Karpas-422 (cell line): ENCODE measurements at regions not wholly inside any gene's neighbourhood (a gene's known extent, or its start where the extent isn't known, plus 50 kb on each side); places are given as distances from the start of the nearest gene placed in this dataset.

Experiments
- DNase-seq: peaks from one replicate; pipeline ENCODE4 v3.0.0-alpha.2; 2015
- H2AFZ ChIP-seq: fragments of 200-600 bp; sonication (generic); 2 replicates; pipeline ENCODE4 v1.6.1; 2014; ENCODE audit warnings: antibody characterized with exemption, low read length, mixed read lengths
- H3K27ac ChIP-seq: fragments of 200-600 bp; sonication (generic); 2 replicates; pipeline ENCODE4 v1.5.1; 2014; ENCODE audit warnings: mild to moderate bottlenecking, low read length, moderate library complexity
- H3K27me3 ChIP-seq: fragments of 200-600 bp; sonication (generic); 2 replicates; pipeline ENCODE4 v1.6.1; 2014; ENCODE audit warnings: low read length, mixed read lengths
- H3K36me3 ChIP-seq: fragments of 200-600 bp; sonication (generic); 2 replicates; pipeline ENCODE4 v1.6.1; 2014; ENCODE audit warnings: low read length, mixed read lengths; ENCODE audit not compliant: insufficient read depth
- H3K4me1 ChIP-seq: fragments of 200-600 bp; sonication (generic); 2 replicates; pipeline ENCODE4 v1.6.1; 2014; ENCODE audit warnings: mild to moderate bottlenecking, low read length, mixed read lengths
- H3K4me2 ChIP-seq: fragments of 200-600 bp; sonication (generic); 2 replicates; pipeline ENCODE4 v1.6.1; 2014; ENCODE audit warnings: low read length, low read depth, mild to moderate bottlenecking; ENCODE audit not compliant: poor library complexity, severe bottlenecking
- H3K4me3 ChIP-seq: fragments of 200-600 bp; sonication (generic); 2 replicates; pipeline ENCODE4 v1.5.1; 2014; ENCODE audit warnings: mild to moderate bottlenecking, antibody characterized with exemption, low read length, mixed read lengths
- H3K79me2 ChIP-seq: fragments of 200-600 bp; sonication (generic); 2 replicates; pipeline ENCODE4 v1.6.1; 2014; ENCODE audit warnings: mild to moderate bottlenecking, low read length, mixed read lengths
- H3K9ac ChIP-seq: fragments of 200-600 bp; sonication (generic); 2 replicates; pipeline ENCODE4 v1.6.0; 2014; ENCODE audit warnings: low read length
- H3K9me2 ChIP-seq: fragments of 200-600 bp; sonication (generic), shearing (Covaris generic); replicated peaks from 2 replicates; pipeline ENCODE4 v1.6.0; 2014; ENCODE audit warnings: mild to moderate bottlenecking, low read length, moderate library complexity; ENCODE audit not compliant: insufficient read depth
- H3K9me3 ChIP-seq: fragments of 300-700, 200-600 bp; sonication (generic); 2 replicates; pipeline ENCODE4 v1.6.1; 2014; ENCODE audit warnings: low read length, mixed read lengths
- H4K20me1 ChIP-seq: fragments of 200-600 bp; sonication (generic); 2 replicates; pipeline ENCODE4 v1.6.1; 2014; ENCODE audit warnings: mild to moderate bottlenecking, antibody characterized with exemption, low read length, low read depth; ENCODE audit not compliant: insufficient read depth

- Histone ChIP-seq H2AFZ (no peak overlapping the region), H3K27ac (no peak overlapping the region), H3K4me2 (no peak overlapping the region), H3K4me3 (no peak overlapping the region), H3K36me3 (no peaks in the 10 kb centered on the region), H4K20me1 (no peaks in the 10 kb centered on the region), H3K4me1 (no peaks in the 10 kb centered on the region), H3K9me2 (no peaks in the 10 kb centered on the region), H3K9ac (no peak overlapping the region), H3K79me2 (no peaks in the 10 kb centered on the region), H3K27me3 (no peaks in the 10 kb centered on the region), H3K9me3 (no peaks in the 10 kb centered on the region)
- no peak for DNase-seq
Observed at GRCh38 chr9:7534211-7534935, 265.2 kb downstream of the DMAC1 start.

GRCh38 chr9:7533376-7534090 lies 266.0 kb downstream of the DMAC1 start:
- Histone ChIP-seq H2AFZ (no peak overlapping the region), H3K9me2 (no peaks in the 10 kb centered on the region), H3K79me2 (no peaks in the 10 kb centered on the region), H3K4me2 (no peak overlapping the region), H3K4me1 (no peaks in the 10 kb centered on the region), H3K36me3 (no peaks in the 10 kb centered on the region), H3K27ac (no peak overlapping the region), H3K4me3 (no peak overlapping the region), H3K9me3 (no peaks in the 10 kb centered on the region), H3K9ac (no peak overlapping the region), H4K20me1 (no peaks in the 10 kb centered on the region), H3K27me3 (no peaks in the 10 kb centered on the region)
- no peak for DNase-seq

GRCh38 chr9:7523426-7524043 lies 276.0 kb downstream of the DMAC1 start:
- no peak overlapping the region for H3K4me3 ChIP-seq
- no peak overlapping the region for H3K27ac ChIP-seq
- no peaks in the 10 kb centered on the region for H3K27me3 ChIP-seq
- H3K4me1 ChIP-seq = no peaks in the 10 kb centered on the region
- H3K9me2 ChIP-seq = no peaks in the 10 kb centered on the region
- no peaks in the 10 kb centered on the region for H3K36me3 ChIP-seq
- no peak overlapping the region for H3K9ac ChIP-seq
- no peaks in the 10 kb centered on the region for H3K9me3 ChIP-seq
- no peaks in the 10 kb centered on the region for H4K20me1 ChIP-seq
- no peak overlapping the region for H3K4me2 ChIP-seq
- no peak for DNase-seq
- H3K79me2 ChIP-seq = no peaks in the 10 kb centered on the region
- H2AFZ ChIP-seq = no peak overlapping the region

GRCh38 chr9:7520396-7520795 lies 279.2 kb downstream of the DMAC1 start:
- no peaks in the 10 kb centered on the region for H3K4me1 ChIP-seq
- H4K20me1 ChIP-seq = no peaks in the 10 kb centered on the region
- no peak overlapping the region for H3K4me2 ChIP-seq
- no peak overlapping the region for H2AFZ ChIP-seq
- H3K9me2 ChIP-seq = no peaks in the 10 kb centered on the region
- H3K79me2 ChIP-seq = no peaks in the 10 kb centered on the region
- DNase-seq = no peak
- no peaks in the 10 kb centered on the region for H3K9me3 ChIP-seq
- no peak overlapping the region for H3K4me3 ChIP-seq
- H3K27ac ChIP-seq = no peak overlapping the region
- no peaks in the 10 kb centered on the region for H3K27me3 ChIP-seq
- H3K36me3 ChIP-seq = no peaks in the 10 kb centered on the region
- no peak overlapping the region for H3K9ac ChIP-seq

- no peaks in the 10 kb centered on the region; the same call in 1 of the 2 replicates for H3K27me3 ChIP-seq
- no peak overlapping the region for H3K4me2 ChIP-seq
- no peak for DNase-seq
- H3K9ac ChIP-seq = no peak overlapping the region
- H3K4me1 ChIP-seq = no peaks in the 10 kb centered on the region
- H3K9me3 ChIP-seq = no peaks in the 10 kb centered on the region
- no peaks in the 10 kb centered on the region for H3K9me2 ChIP-seq
- no peaks in the 10 kb centered on the region for H3K79me2 ChIP-seq
- no peak overlapping the region for H2AFZ ChIP-seq
- no peaks in the 10 kb centered on the region for H4K20me1 ChIP-seq
- no peak overlapping the region for H3K4me3 ChIP-seq
- H3K36me3 ChIP-seq = no peaks in the 10 kb centered on the region
- no peak overlapping the region for H3K27ac ChIP-seq
Observed at GRCh38 chr9:7516376-7516775, 283.2 kb downstream of the DMAC1 start.

GRCh38 chr9:7510199-7510598 lies 289.4 kb downstream of the DMAC1 start:
- H3K36me3 ChIP-seq = no peaks in the 10 kb centered on the region

GRCh38 chr9:7509576-7510145 lies 289.9 kb downstream of the DMAC1 start:
- H2AFZ ChIP-seq = no peak overlapping the region
- H3K36me3 ChIP-seq = no peaks in the 10 kb centered on the region
- DNase-seq = no peak
- no peak overlapping the region for H3K27ac ChIP-seq
- H3K4me3 ChIP-seq = no peak overlapping the region
- H3K9me3 ChIP-seq = no peaks in the 10 kb centered on the region
- no peaks in the 10 kb centered on the region for H3K79me2 ChIP-seq
- no peak overlapping the region for H3K4me2 ChIP-seq
- H3K9me2 ChIP-seq = no peaks in the 10 kb centered on the region
- no peaks in the 10 kb centered on the region for H3K27me3 ChIP-seq
- no peaks in the 10 kb centered on the region for H4K20me1 ChIP-seq
- H3K4me1 ChIP-seq = no peaks in the 10 kb centered on the region
- H3K9ac ChIP-seq = no peak overlapping the region

More at GRCh38 chr9:7510199-7510598, 289.4 kb downstream of the DMAC1 start:
- Histone ChIP-seq H3K9me3 (no peaks in the 10 kb centered on the region), H3K27me3 (no peaks in the 10 kb centered on the region; the same call in 1 of the 2 replicates), H3K4me1 (no peaks in the 10 kb centered on the region), H3K79me2 (no peaks in the 10 kb centered on the region), H3K9ac (no peak overlapping the region), H3K4me3 (no peak overlapping the region), H4K20me1 (no peaks in the 10 kb centered on the region), H3K4me2 (no peak overlapping the region), H2AFZ (no peak overlapping the region), H3K27ac (no peak overlapping the region), H3K9me2 (no peaks in the 10 kb centered on the region)
- DNase-seq = no peak

- Histone ChIP-seq H3K27me3 (no peaks in the 10 kb centered on the region), H2AFZ (no peak overlapping the region), H3K4me1 (no peaks in the 10 kb centered on the region), H3K36me3 (no peaks in the 10 kb centered on the region), H3K4me2 (no peak overlapping the region), H4K20me1 (no peaks in the 10 kb centered on the region), H3K9me2 (no peaks in the 10 kb centered on the region), H3K79me2 (no peaks in the 10 kb centered on the region), H3K4me3 (no peak overlapping the region), H3K9me3 (no peaks in the 10 kb centered on the region), H3K9ac (no peak overlapping the region), H3K27ac (no peak overlapping the region)
- DNase-seq = no peak
Observed at GRCh38 chr9:7508516-7508915, 291.1 kb downstream of the DMAC1 start.
